Mesodermal cell (in vitro differentiated cells): ENCODE measurements at regions not wholly inside any gene's neighbourhood (a gene's known extent, or its start where the extent isn't known, plus 50 kb on each side); places are given as distances from the start of the nearest gene placed in this dataset.

Source experiments
- H3K27ac ChIP-seq: 2 replicates; pipeline ENCODE4 v1.7.0; 2013; ENCODE audit warnings: mild to moderate bottlenecking, low read depth, low read length, moderate library complexity; ENCODE audit not compliant: severe bottlenecking
- H3K36me3 ChIP-seq: 2 replicates; pipeline ENCODE4 v1.7.1; 2013; ENCODE audit warnings: mild to moderate bottlenecking, low read length, moderate library complexity; ENCODE audit not compliant: control insufficient read depth, insufficient read depth
- H3K4me1 ChIP-seq: one replicate; pipeline ENCODE4 v1.7.1; 2013; ENCODE audit warnings: mild to moderate bottlenecking, low read length; ENCODE audit not compliant: insufficient read depth, control insufficient read depth, poor library complexity, severe bottlenecking
- H3K4me3 ChIP-seq: 2 replicates; pipeline ENCODE4 v1.7.0; 2013; ENCODE audit warnings: low read length, control low read depth, mild to moderate bottlenecking; ENCODE audit not compliant: insufficient read depth, poor library complexity, severe bottlenecking; ENCODE audit errors: extremely low read depth
- H3K9me3 ChIP-seq: 2 replicates; pipeline ENCODE4 v1.7.1; 2013; ENCODE audit warnings: mild to moderate bottlenecking, low read length, moderate library complexity; ENCODE audit not compliant: control insufficient read depth
- WGBS, 2 experiments: methylation state at CpG; one replicate each; pipeline ENCODE4 v1.1.5; 2013; ENCODE audit warnings: missing lambda C conversion rate in 2 of 2; ENCODE audit not compliant: insufficient coverage in 2 of 2; 5-methylcytosine and 5-hydroxymethylcytosine counted together

DNA sequence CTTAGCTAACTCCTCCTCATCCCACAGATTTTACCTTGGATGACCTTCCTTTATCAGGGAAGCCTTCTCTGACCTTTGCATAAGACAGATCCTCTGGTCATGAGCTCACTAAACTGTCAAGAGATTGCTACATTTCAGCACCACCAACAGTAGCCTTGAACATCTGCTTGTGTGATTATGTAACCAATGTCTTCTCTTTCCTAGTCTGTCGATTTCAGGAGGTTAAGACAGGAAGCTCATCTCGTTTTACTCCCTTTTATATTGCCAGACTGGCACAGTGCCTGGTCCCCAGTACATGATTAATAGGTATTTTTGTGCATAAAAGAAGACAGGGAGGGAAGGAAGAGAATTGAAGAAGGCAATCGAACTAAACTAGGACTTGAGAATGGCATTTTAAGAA is 1697.7 kb downstream of the EFNB2 start:
- H3K36me3 ChIP-seq: no peaks in the 10 kb centered on the region
- H3K9me3 ChIP-seq: no peaks in the 10 kb centered on the region
- WGBS, 2 experiments: 87 to 100% methylated on average over 1 to 3 of the region's 3 CpGs
- no peak overlapping the region for H3K27ac ChIP-seq
- no peaks in the 10 kb centered on the region for H3K4me1 ChIP-seq
- no peak overlapping the region for H3K4me3 ChIP-seq

DNA sequence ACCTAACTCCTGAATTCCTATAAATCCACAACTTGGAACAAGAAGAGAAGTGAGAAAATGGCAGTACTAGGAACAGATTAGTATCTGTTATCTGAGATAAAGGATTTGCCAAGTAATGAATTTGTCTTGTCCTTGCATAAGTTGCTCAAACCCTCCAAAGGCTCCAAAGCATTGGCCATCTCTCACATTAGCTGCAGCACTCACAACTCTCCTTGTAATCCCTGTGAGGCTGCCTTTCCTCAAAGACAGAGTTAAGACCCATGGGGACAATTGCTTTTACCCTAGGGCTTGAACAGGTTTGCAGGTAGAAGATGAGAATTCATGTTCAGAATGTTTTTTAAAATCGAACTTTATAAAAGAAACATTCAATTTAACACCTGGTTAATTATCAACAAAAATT is 1702.2 kb downstream of the EFNB2 start:
- Histone ChIP-seq H3K36me3 (no peaks in the 10 kb centered on the region), H3K9me3 (no peaks in the 10 kb centered on the region), H3K4me1 (no peaks in the 10 kb centered on the region), H3K4me3 (no peak overlapping the region), H3K27ac (no peak overlapping the region)
- WGBS, 2 experiments: no CpG with 5 or more reads among the region's 1 CpG

DNA sequence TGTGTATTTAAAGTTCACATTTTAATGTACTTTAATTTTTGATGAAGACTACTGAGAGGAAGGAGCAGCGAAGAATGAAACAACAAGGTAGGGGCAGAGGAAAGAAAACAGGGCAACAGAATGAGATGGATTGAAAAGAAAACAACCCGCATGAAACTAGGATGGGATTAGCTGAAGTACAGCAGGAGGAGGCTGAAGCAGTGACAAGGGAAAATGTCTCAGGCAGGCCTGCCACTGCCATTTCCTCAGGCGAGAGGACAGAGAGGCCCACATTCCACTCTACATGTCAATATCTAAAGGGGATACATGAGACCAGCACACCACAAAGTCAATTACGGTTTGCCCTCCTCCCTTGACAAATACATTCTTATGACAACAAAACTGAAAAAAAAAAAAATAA is 1703.2 kb downstream of the EFNB2 start:
- Histone ChIP-seq H3K4me1 (no peaks in the 10 kb centered on the region), H3K27ac (no peak overlapping the region), H3K9me3 (no peaks in the 10 kb centered on the region), H3K4me3 (no peak overlapping the region), H3K36me3 (no peaks in the 10 kb centered on the region)
- 78 to 81% methylated on average over 2 to 3 of the region's 4 CpGs for WGBS, 2 experiments

DNA sequence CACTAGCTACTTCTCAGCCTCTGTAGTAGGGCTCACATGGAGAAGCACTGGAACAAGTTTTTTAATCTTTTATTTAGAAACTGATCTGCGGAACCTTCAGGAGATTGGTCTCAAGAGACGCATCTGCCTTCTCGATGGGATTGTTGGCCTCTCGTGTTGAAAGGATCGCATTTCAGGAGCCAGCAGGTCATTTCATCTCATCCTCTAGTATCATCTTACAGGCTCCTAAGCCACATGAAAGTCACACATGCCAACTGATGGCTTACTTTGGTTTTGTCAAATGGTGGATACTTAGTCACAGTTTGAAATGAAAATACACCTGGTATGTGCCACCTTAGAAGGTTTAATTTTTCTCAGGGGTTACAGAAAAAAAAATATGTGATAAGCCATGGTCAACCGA is 1703.6 kb downstream of the EFNB2 start:
- no peaks in the 10 kb centered on the region for H3K36me3 ChIP-seq
- 71 to 74% methylated on average over 4 to 5 of the region's 6 CpGs for WGBS, 2 experiments
- H3K4me1 ChIP-seq: no peaks in the 10 kb centered on the region
- H3K27ac ChIP-seq: no peak overlapping the region
- no peaks in the 10 kb centered on the region for H3K9me3 ChIP-seq
- no peak overlapping the region for H3K4me3 ChIP-seq

DNA sequence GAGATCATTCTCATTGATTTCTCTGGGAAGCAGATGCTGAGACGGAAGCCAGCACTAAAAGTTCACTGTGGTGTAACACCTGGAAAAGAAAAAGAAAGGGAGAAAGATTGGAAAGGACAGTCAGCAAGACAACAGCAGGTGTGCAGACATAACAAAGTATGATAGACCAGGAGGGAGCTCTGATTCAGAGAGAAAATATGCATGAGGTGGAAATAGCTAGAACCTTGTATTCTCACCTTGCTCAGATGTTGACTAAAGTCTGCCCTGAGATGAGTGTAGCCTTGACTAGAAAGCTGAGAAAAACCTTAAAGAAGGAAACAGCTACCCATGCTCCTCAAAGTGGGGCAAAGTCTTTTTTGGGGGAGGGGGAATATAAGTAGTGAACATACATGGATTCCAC is 1711.8 kb downstream of the EFNB2 start:
- H3K9me3 ChIP-seq: no peaks in the 10 kb centered on the region
- no peak overlapping the region for H3K27ac ChIP-seq
- H3K4me3 ChIP-seq: no peak overlapping the region
- whole genome bisulfite sequencing, 2 experiments: 100% methylated on average over 1 of the region's 1 CpG; no CpG with 5 or more reads in 1 of the 2 experiments
- no peaks in the 10 kb centered on the region for H3K4me1 ChIP-seq
- H3K36me3 ChIP-seq: no peaks in the 10 kb centered on the region

DNA sequence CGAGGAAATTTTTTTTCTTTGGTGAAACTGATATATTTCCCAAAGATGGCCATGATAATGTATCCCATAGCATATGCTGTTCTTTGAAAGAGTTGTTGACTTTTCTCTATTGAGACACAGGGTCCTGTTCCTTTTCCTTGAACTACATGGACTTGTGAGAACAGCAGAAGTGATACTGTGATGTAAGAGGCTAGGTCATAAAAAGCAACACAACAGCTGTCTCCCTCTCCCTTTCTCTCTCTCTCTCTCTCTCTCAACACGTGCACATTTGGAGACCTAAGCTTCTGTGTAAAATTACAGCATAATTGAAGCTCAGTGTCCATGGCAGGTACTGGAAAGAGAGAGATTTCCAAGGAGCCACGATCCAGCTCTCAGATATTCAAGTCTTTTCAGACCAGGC is 1712.4 kb downstream of the EFNB2 start:
- WGBS, 2 experiments: 80 to 100% methylated on average over 1 to 2 of the region's 3 CpGs
- no peaks in the 10 kb centered on the region for H3K36me3 ChIP-seq
- H3K9me3 ChIP-seq: no peaks in the 10 kb centered on the region
- no peak overlapping the region for H3K4me3 ChIP-seq
- no peaks in the 10 kb centered on the region for H3K4me1 ChIP-seq
- H3K27ac ChIP-seq: no peak overlapping the region

DNA sequence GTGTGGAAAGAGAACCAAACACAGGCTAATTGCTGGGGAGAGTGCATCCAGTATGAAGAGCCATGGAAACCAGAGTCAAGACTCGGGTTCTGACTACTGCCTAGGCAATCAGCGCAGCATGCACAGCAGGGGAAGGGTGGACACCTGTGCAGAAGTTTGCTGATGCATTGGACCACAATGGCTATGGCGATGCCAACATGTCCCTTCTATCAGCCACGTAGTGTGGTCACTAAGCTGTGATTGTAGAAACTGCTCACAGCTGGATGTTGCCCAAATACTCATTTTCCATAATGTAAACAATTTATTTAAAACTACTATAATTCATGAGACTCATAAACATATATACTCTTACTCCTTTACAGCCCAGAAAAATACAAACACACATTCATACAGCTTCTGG is 1718.2 kb downstream of the EFNB2 start:
- H3K36me3 ChIP-seq: no peaks in the 10 kb centered on the region
- WGBS, 2 experiments: 95 to 100% methylated on average over 3 of the region's 4 CpGs
- H3K4me3 ChIP-seq: no peak overlapping the region
- H3K9me3 ChIP-seq: no peaks in the 10 kb centered on the region
- no peaks in the 10 kb centered on the region for H3K4me1 ChIP-seq
- H3K27ac ChIP-seq: no peak overlapping the region

DNA sequence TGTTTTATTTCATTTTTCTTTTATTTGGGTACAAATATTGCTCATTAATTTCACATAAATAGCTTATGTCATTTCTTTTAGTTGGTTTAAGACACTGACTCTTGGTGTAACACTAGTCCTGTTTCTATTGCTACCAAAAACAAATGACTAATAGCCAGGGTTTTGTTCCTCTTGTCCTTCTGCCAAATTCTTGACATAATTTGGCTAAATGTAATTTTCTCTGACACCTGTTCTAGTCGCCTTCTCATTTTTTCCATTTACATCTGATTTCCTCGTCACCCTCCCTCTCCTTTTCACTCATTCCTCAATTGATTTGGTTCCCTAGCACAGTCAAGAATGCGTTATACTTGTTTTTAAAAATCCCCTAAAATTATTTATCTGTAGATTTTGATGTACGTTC is 1718.7 kb downstream of the EFNB2 start:
- Histone ChIP-seq H3K9me3 (no peaks in the 10 kb centered on the region), H3K27ac (no peak overlapping the region), H3K4me1 (no peaks in the 10 kb centered on the region), H3K4me3 (no peak overlapping the region), H3K36me3 (no peaks in the 10 kb centered on the region)
- 88% methylated on average over 1 of the region's 4 CpGs; no CpG with 5 or more reads in 1 of the 2 experiments for WGBS, 2 experiments

DNA sequence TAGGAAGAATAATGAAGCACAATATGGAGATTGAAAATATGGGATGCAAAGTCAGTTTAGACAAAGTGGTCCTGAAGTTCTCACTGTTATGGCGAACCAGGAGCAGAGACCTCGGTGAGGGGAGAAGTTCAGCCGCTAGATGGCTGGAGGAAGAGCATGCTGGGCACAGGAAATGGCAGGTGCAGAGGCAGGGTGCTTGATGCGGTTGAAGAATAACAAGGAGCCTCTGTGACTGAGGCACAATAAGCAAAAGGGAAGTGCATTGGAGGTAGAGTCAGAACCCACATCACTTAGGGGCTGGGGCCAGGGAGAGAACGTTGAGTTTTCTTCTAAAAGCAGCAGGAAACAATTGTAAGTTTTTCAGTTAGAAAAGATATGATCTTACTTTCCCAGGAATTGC is 1725.2 kb downstream of the EFNB2 start:
- H3K27ac ChIP-seq: no peak overlapping the region
- WGBS, 2 experiments: 86 to 90% methylated on average over 2 to 4 of the region's 5 CpGs
- no peaks in the 10 kb centered on the region for H3K4me1 ChIP-seq
- H3K4me3 ChIP-seq: no peak overlapping the region
- H3K9me3 ChIP-seq: no peaks in the 10 kb centered on the region
- H3K36me3 ChIP-seq: no peaks in the 10 kb centered on the region

DNA sequence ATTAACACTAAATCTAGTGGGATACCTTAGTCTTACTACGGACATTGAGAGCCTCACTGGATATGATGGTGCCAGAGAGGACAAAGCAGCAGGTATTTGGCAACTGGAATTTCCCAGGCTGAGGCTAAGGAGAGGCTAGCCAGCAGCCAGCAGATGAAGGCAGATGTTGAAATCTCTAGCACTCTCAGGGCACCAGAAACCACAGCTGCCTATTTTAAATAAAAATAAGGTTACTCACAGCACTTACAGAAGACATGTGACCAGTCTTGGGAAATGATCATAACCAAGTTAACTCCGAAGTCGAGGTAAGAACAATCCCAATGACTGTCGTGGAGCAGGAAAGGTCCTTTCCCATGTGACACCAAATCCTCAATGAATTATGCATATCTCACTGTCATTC is 1726.0 kb downstream of the EFNB2 start:
- no peaks in the 10 kb centered on the region for H3K36me3 ChIP-seq
- no peaks in the 10 kb centered on the region for H3K4me1 ChIP-seq
- H3K27ac ChIP-seq: no peak overlapping the region
- H3K9me3 ChIP-seq: no peaks in the 10 kb centered on the region
- H3K4me3 ChIP-seq: no peak overlapping the region
- 86 to 96% methylated on average over 3 to 4 of the region's 4 CpGs for WGBS, 2 experiments

DNA sequence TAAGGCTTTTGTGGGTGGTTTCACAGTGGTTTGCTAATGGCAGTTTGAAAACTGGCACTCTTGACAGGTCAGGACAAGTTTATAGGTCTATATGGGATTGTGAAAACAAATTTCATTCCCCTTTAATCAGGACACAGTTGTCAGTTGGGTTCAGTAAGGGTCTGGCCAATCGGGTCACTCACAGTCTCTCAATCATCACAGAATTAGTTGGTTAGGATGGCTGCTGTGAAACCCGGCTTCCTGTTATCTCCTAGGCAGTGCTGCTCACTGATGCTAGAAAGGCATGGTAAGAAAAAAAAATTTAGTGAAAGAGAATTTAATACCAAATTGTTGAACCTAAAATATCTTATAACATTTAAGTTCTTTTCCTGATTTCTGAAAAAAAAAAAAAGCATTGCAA is 1730.1 kb downstream of the EFNB2 start:
- Histone ChIP-seq H3K4me3 (no peak overlapping the region), H3K4me1 (no peaks in the 10 kb centered on the region), H3K36me3 (no peaks in the 10 kb centered on the region), H3K9me3 (no peaks in the 10 kb centered on the region), H3K27ac (no peak overlapping the region)
- no CpG with 5 or more reads among the region's 2 CpGs for WGBS, 2 experiments
